ENCODE measurements at regions not wholly inside any gene's neighbourhood (a gene's known extent, or its start where the extent isn't known, plus 50 kb on each side); places are given as distances from the start of the nearest gene placed in this dataset.

GRCh38 chr4:108227923-108228322 lies 59.2 kb upstream of the LEF1 start:
- H3K27ac ChIP-seq (ENCODE audit: extremely low read length, insufficient read depth, low read length): no peak overlapping the region
- no peak overlapping the region for H3K4me2 ChIP-seq (ENCODE audit: low read depth, low read length)
- ChIA-PET POLR2A (no interaction called here), CTCF (ENCODE audit: low intra/inter-chr PET ratio, low total read pairs) (no interaction called here)
- WGBS (ENCODE audit: low lambda C conversion rate): 1% methylated on average over 4 of the region's 4 CpGs
- no peaks in the 10 kb centered on the region for H3K36me3 ChIP-seq (replicated peaks in 1 of 2; ENCODE audit: control insufficient read depth in 1 of 2, insufficient read depth in 2 of 2, low read length in 2 of 2)
- FAIRE-seq (no peak), ATAC-seq (no peak), DNase-seq (ENCODE audit: low spot score) (no peak)
- H3K4me1 ChIP-seq (ENCODE audit: insufficient read depth, low read length): no peaks in the 10 kb centered on the region
- H3K27me3 ChIP-seq (ENCODE audit: control insufficient read depth in 1 of 2, insufficient read depth in 2 of 2, low read length in 2 of 2): no peaks in the 10 kb centered on the region
- intact Hi-C loops (cut with micrococcal nuclease; ENCODE audit: unreplicated experiment) (no loop called here), in situ Hi-C loops (cut with HindIII; ENCODE audit: extremely low pct_ligation_motif_present, low pct_unique_long_range_greater_than_20kb) (no loop called here)
- H3K9ac ChIP-seq (ENCODE audit: insufficient read depth, low read depth, low read length): no peak overlapping the region
- no peak overlapping the region for H2AFZ ChIP-seq (ENCODE audit: low read length)
- H4K20me1 ChIP-seq (ENCODE audit: insufficient read depth, low read length): no peaks in the 10 kb centered on the region
- no peak for TF ChIP-seq THRA (CRISPR knock-in tag; IDR thresholded peaks at IDR 0.05; ENCODE audit: borderline replicate concordance)
- TF ChIP-seq ZNF138 (CRISPR knock-in tag; IDR thresholded peaks at IDR 0.05; ENCODE audit: low read depth): no peak
- no peak for TF ChIP-seq ZNF800 (CRISPR knock-in tag; IDR thresholded peaks at IDR 0.05)
- no peak for TF ChIP-seq CBX5 (CRISPR knock-in tag; IDR thresholded peaks at IDR 0.05; ENCODE audit: borderline replicate concordance)
- no peak for TF ChIP-seq ZSCAN5A (CRISPR knock-in tag; IDR thresholded peaks at IDR 0.05; ENCODE audit: borderline replicate concordance)
- TF ChIP-seq RBAK (CRISPR knock-in tag; IDR thresholded peaks at IDR 0.05): no peak
- no peak for TF ChIP-seq ZFP36L1 (CRISPR knock-in tag; IDR thresholded peaks at IDR 0.05)
- TF ChIP-seq SCMH1 (CRISPR knock-in tag; IDR thresholded peaks at IDR 0.05; ENCODE audit: borderline replicate concordance): no peak
- no peak for TF ChIP-seq RBM39 (IDR thresholded peaks at IDR 0.05; ENCODE audit: low read depth, low read length, poor library complexity, severe bottlenecking)
- TF ChIP-seq FOSL1 (CRISPR knock-in tag; IDR thresholded peaks at IDR 0.05; ENCODE audit: borderline replicate concordance): no peak
- TF ChIP-seq ZFP90 (CRISPR knock-in tag; IDR thresholded peaks at IDR 0.05; ENCODE audit: borderline replicate concordance): no peak
- BruUV-seq (replicated peaks): no TSS peak
- H3K9me3 ChIP-seq (ENCODE audit: low read length): no peaks in the 10 kb centered on the region
- no peak overlapping the region for H3K4me3 ChIP-seq (replicated peaks in 1 of 3; ENCODE audit: insufficient read depth in 1 of 3, low read depth in 2 of 3, low read length in 3 of 3)
- H3K79me2 ChIP-seq (ENCODE audit: insufficient read depth, low read length): no peaks in the 10 kb centered on the region
